ENCODE measurements at regions not wholly inside any gene's neighbourhood (a gene's known extent, or its start where the extent isn't known, plus 50 kb on each side); places are given as distances from the start of the nearest gene placed in this dataset.

DNA sequence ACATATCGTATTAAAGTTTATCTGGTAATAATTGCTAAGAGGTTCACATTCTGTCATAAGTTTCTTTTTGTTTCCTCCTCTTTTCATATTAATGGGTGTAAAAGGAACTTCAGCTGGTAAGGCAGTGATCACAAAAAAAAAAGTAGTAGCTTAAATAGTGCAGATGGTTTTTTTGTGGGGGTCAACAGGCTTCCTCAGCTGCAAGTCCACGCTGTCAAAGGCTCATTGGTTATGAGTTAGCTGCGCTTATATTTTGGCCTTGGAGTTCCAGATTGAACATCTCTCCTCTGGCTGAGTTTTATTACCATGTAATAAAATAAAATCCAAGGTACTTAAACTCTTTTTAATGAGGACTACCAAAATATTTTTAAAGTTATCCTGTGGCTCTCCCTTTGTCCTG, 277.0 kb upstream of the ZEB2 start:
- TF ChIP-seq, protein P1, sequence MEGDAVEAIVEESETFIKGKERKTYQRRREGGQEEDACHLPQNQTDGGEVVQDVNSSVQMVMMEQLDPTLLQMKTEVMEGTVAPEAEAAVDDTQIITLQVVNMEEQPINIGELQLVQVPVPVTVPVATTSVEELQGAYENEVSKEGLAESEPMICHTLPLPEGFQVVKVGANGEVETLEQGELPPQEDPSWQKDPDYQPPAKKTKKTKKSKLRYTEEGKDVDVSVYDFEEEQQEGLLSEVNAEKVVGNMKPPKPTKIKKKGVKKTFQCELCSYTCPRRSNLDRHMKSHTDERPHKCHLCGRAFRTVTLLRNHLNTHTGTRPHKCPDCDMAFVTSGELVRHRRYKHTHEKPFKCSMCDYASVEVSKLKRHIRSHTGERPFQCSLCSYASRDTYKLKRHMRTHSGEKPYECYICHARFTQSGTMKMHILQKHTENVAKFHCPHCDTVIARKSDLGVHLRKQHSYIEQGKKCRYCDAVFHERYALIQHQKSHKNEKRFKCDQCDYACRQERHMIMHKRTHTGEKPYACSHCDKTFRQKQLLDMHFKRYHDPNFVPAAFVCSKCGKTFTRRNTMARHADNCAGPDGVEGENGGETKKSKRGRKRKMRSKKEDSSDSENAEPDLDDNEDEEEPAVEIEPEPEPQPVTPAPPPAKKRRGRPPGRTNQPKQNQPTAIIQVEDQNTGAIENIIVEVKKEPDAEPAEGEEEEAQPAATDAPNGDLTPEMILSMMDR (IDR thresholded peaks at IDR 0.05), result no peak
- no peak for TF ChIP-seq POLR2A (IDR thresholded peaks at IDR 0.05)
